Omental fat pad (tissue), 3 donors: ENCODE measurements at regions not wholly inside any gene's neighbourhood (a gene's known extent, or its start where the extent isn't known, plus 50 kb on each side); places are given as distances from the start of the nearest gene placed in this dataset.

Source experiments
- ATAC-seq: fragments of 150-250 bp; one replicate; pipeline ENCODE4 v1.9.1; 2016; ENCODE audit warnings: mild to moderate bottlenecking, moderate library complexity; ENCODE audit not compliant: low FRiP score
- DNase-seq: peaks from one replicate; pipeline ENCODE4 v3.0.0-alpha.2; 2019; ENCODE audit warnings: low spot score
- TF ChIP-seq, protein P1 (sequence below), 3 donors: fragments of 450-650 bp; IDR thresholded peaks; one replicate each; pipeline ENCODE4 v1.5.1; 2016 to 2017; ENCODE audit warnings: antibody characterized with exemption in 3 of 3, mild to moderate bottlenecking in 3 of 3, moderate library complexity in 2 of 3

DNA sequence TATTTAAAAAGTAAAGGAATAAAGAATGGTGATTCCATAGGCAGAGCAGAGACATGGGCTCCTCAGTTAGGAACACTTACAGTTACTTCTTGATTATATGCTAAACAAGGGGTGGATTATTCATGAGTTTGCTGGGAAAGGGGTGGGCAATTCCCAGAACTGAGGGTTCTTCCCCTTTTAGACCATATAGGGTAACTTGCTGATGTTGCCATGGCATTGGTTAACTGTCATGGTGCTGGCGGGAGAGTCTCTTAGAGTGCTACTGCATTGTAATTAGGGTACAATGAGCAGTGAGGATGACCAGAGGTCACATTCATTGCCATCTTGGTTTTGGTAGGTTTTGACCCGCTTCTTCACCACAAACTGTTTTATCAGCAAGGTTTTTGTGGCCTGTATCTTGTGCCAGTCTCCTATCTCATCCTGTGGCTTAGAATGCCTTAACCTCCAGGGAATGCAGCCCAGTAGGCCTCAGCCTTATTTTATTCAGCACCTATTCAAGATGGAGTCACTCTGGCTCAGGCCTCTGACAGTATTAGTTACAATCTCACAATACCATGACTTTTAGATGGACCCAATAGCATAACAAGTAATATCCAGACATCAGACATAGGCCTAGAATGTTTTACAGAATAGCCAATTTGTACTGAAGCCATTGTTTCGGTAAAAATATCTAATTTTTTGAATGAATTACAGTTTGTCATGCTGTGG, 106.8 kb downstream of the ZBTB18 start:
- no peak for ATAC-seq
- no peak for DNase-seq
- TF ChIP-seq, protein P1, sequence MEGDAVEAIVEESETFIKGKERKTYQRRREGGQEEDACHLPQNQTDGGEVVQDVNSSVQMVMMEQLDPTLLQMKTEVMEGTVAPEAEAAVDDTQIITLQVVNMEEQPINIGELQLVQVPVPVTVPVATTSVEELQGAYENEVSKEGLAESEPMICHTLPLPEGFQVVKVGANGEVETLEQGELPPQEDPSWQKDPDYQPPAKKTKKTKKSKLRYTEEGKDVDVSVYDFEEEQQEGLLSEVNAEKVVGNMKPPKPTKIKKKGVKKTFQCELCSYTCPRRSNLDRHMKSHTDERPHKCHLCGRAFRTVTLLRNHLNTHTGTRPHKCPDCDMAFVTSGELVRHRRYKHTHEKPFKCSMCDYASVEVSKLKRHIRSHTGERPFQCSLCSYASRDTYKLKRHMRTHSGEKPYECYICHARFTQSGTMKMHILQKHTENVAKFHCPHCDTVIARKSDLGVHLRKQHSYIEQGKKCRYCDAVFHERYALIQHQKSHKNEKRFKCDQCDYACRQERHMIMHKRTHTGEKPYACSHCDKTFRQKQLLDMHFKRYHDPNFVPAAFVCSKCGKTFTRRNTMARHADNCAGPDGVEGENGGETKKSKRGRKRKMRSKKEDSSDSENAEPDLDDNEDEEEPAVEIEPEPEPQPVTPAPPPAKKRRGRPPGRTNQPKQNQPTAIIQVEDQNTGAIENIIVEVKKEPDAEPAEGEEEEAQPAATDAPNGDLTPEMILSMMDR (IDR thresholded peaks at IDR 0.05): no peak

DNA sequence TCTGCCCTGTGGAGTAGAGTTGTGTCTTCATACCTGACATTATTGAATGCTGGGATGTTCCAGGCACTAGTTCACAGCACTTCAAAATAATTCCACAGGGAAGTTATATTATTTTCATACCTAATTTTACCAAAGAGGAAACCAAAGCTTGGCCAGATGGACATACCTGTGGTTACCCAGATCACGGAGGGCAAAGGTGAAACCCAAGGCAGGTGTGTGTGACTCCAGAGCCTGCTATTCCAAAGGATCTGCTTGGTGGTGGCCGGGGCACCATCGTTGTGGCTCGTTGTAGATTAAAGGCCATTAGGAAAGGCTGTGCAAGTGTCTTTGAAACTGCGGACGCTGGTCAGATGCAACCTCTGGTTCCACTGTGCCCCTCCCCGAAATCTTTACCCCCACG, 108.6 kb downstream of the ZBTB18 start:
- no peak for DNase-seq
- TF ChIP-seq, protein P1 (IDR thresholded peaks at IDR 0.05): no peak
- ATAC-seq: no peak

DNA sequence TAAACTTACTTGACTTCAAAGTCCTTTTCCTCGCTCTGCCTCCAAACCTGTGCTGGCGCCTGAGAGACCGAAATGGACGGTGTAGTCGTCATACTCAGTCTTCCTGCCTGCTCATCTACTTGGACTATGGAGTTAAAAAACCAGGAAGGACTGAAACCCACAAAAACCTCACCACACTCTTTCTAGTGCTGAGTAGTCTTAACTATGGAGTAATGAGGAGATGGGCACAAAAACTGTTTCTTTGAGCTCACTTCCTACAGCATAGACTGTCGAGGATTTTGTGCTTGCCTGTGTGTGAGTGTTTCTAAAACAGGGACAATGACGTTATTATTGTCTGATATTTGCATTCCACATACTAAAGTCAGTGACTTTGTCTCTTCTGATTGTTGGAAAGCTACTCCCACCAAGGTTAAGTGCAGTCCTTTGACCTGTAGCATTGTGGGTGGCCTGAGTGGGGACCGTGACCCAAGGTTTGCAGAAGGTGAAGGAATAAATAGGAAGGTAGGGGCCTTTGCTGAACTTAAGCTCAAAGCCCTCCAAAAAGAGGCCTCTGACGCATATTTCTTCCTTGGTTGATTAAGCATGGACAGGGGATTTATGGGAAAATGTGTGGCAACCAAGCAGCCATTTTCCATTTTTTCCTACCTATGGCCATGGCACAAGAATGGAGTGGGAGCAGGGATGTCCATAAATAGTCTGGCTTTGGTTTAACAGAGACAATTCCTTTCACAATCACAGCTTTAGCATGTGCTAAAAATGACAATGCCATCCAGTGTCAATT, 109.6 kb downstream of the ZBTB18 start:
- ATAC-seq (no peak), DNase-seq (no peak)
- TF ChIP-seq, protein P1 (IDR thresholded peaks at IDR 0.05): no peak

DNA sequence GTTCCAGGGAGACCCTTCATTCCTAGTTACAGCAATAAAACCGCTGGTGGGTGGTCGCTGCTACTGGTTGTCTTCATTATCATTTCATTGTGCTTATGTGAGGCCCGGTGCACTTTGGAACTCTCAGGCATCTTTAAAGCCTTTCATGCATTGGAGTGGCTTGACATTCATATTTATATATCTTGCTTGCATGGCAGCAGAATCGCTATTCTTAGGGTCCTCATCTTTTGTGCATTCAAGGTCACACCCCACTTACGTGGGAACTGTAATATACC, 110.1 kb downstream of the ZBTB18 start:
- DNase-seq: no peak
- TF ChIP-seq, protein P1 (IDR thresholded peaks at IDR 0.05): no peak
- no peak for ATAC-seq

DNA sequence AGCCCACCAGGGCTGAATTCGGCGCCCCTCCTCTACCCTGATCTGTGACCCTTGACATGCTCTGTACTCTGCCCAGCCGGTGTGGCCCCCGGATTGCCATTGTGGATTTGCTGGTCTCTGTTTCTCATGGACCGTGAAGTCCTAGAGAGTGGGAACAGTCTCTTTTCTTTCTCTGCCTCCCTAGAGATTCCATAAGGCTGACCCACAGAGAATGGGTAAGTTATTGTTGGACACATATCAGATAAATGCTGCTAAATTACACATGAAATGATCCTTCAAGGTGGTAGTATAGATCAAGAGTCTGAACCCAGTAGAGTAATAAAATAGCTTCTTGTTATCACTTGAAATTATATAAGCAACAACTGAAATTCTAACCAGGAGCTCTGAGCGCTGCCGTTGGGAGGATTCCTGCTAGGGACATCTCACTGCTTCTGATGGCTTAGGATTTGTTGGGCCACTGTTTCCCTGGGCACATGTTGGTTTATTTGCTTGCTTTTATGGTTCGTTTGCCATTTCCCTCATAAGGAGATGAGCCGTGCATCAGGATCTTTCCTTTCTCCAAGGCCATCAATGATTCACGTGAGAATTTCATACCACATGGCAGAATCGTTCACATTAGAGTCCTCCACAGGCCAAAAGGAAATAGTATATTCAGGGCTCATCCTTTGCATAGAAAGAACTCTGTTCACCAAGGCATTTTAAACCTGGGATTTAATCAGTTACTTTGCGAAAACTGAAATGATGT, 111.9 kb downstream of the ZBTB18 start:
- ATAC-seq (no peak), DNase-seq (no peak)
- TF ChIP-seq, protein P1 (IDR thresholded peaks at IDR 0.05): no peak

DNA sequence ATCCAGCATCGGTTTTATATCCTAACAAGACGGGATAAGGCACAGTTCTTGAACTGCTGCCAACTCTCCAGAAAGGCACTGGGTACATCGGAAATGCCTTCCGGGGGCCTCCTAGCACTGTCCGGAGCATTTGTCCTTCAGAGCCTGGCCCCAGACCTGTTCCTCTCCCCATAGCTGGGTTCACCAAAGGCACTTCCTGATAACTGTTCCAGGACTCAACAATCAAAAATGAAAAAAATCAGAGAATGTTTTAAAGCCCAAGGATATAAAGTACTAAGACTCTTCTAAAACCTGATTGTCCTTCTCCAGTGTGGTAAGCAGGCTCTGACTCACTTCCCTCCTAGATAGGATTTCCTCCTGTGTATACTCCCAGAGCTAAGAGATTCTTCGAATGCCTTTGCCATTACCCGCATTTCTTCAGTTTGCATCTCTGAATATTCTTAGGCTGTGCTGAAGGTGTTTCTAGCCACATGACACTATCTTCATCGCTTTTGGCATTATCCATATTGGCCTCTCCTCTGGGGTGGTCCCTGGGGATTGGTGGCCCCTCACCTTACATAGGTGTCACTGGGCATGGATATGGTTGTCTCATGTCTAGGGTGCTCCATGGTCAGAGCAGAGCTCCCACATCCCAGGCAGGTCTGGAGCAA, 112.9 kb downstream of the ZBTB18 start:
- ATAC-seq (peak; percentile 99), DNase-seq (no peak)
- TF ChIP-seq, protein P1 (IDR thresholded peaks at IDR 0.05): no peak
